IPS DF 6.9 (cell line): ENCODE measurements at regions not wholly inside any gene's neighbourhood (a gene's known extent, or its start where the extent isn't known, plus 50 kb on each side); places are given as distances from the start of the nearest gene placed in this dataset.
"Not testable (repeated sequence)": the region's sequence is repeated elsewhere in the genome, so short reads cannot be mapped to it uniquely, and the experiment has no call there.

Experiments used
- DNase-seq: peaks from one replicate; pipeline ENCODE4 v3.0.0-alpha.2; 2013; ENCODE audit warnings: low read depth, low spot score
- H3K27ac ChIP-seq: one replicate; pipeline ENCODE4 v1.5.1; 2013; ENCODE audit warnings: low read length, control low read depth
- H3K27me3 ChIP-seq: 2 replicates; pipeline ENCODE4 v1.6.1; 2013; ENCODE audit warnings: mild to moderate bottlenecking, low read length; ENCODE audit not compliant: control insufficient read depth, insufficient read depth
- H3K36me3 ChIP-seq: 2 replicates; pipeline ENCODE4 v1.6.1; 2013; ENCODE audit warnings: low read length; ENCODE audit not compliant: control insufficient read depth, insufficient read depth
- H3K4me1 ChIP-seq: 2 replicates; pipeline ENCODE4 v1.6.1; 2013; ENCODE audit warnings: low read length; ENCODE audit not compliant: control insufficient read depth, insufficient read depth
- H3K4me3 ChIP-seq: 2 replicates; pipeline ENCODE4 v1.5.1; 2013; ENCODE audit warnings: mild to moderate bottlenecking, low read length
- H3K9me3 ChIP-seq: 2 replicates; pipeline ENCODE4 v1.6.1; 2013; ENCODE audit warnings: low read length, inconsistent platforms; ENCODE audit not compliant: control insufficient read depth, insufficient read depth
- WGBS: extraction: QIAGEN DNeasy Blood & Tissue Kit; methylation state at CpG from one replicate; pipeline ENCODE4 v1.1.7; 2013; ENCODE audit warnings: mixed read lengths, missing lambda C conversion rate; ENCODE audit not compliant: insufficient read length, insufficient coverage; 5-methylcytosine and 5-hydroxymethylcytosine counted together

GRCh38 chr2:167783261-167784083 lies 463.9 kb downstream of the STK39 start:
- no peaks in the 10 kb centered on the region; the same call in 1 of the 2 replicates for H3K4me1 ChIP-seq
- H3K27me3 ChIP-seq, result no peaks in the 10 kb centered on the region
- no peaks in the 10 kb centered on the region for H3K9me3 ChIP-seq
- H3K36me3 ChIP-seq, result no peaks in the 10 kb centered on the region
- H3K4me3 ChIP-seq, result no peak overlapping the region
- WGBS, result no CpG with 5 or more reads among the region's 5 CpGs
- no peak for DNase-seq
- H3K27ac ChIP-seq, result no peak overlapping the region

- H3K4me3 ChIP-seq, H3K27me3 ChIP-seq, H3K36me3 ChIP-seq, H3K4me1 ChIP-seq, H3K27ac ChIP-seq, H3K9me3 ChIP-seq, DNase-seq: not testable (repeated sequence)
- WGBS, result no CpG with 5 or more reads among the region's 8 CpGs
These were observed 465.8 kb downstream of the STK39 start for GRCh38 chr2:167781629-167782028.

- no peak for DNase-seq
These were observed 471.0 kb downstream of the STK39 start for GRCh38 chr2:167776359-167776758.

GRCh38 chr2:167771628-167772027 lies 475.8 kb downstream of the STK39 start:
- no peaks in the 10 kb centered on the region for H3K9me3 ChIP-seq
- H3K4me3 ChIP-seq, result no peak overlapping the region
- no CpG with 5 or more reads among the region's 2 CpGs for WGBS
- H3K4me1 ChIP-seq, result no peaks in the 10 kb centered on the region
- DNase-seq, result no peak
- H3K36me3 ChIP-seq, result no peaks in the 10 kb centered on the region
- no peaks in the 10 kb centered on the region for H3K27me3 ChIP-seq
- no peak overlapping the region for H3K27ac ChIP-seq

More at GRCh38 chr2:167776359-167776758, 471.0 kb downstream of the STK39 start:
- Histone ChIP-seq H3K27ac (no peak overlapping the region), H3K4me3 (no peak overlapping the region), H3K27me3 (no peaks in the 10 kb centered on the region), H3K36me3 (no peaks in the 10 kb centered on the region), H3K4me1 (no peaks in the 10 kb centered on the region), H3K9me3 (no peaks in the 10 kb centered on the region)
- no CpG with 5 or more reads among the region's 10 CpGs for WGBS

- no CpG with 5 or more reads among the region's 1 CpG for WGBS
- Histone ChIP-seq H3K9me3 (no peaks in the 10 kb centered on the region), H3K36me3 (no peaks in the 10 kb centered on the region), H3K27me3 (no peaks in the 10 kb centered on the region), H3K4me3 (no peak overlapping the region), H3K27ac (no peak overlapping the region), H3K4me1 (no peaks in the 10 kb centered on the region)
- no peak for DNase-seq
These were observed 478.4 kb downstream of the STK39 start for GRCh38 chr2:167769020-167769419.

GRCh38 chr2:167767830-167768229 lies 479.6 kb downstream of the STK39 start:
- H3K27me3 ChIP-seq, result no peaks in the 10 kb centered on the region
- no peak overlapping the region for H3K27ac ChIP-seq
- DNase-seq, result no peak
- no peak overlapping the region for H3K4me3 ChIP-seq
- H3K36me3 ChIP-seq, result no peaks in the 10 kb centered on the region
- no peaks in the 10 kb centered on the region for H3K9me3 ChIP-seq
- no peaks in the 10 kb centered on the region for H3K4me1 ChIP-seq

GRCh38 chr2:167764772-167765341 lies 482.5 kb downstream of the STK39 start:
- no peak for DNase-seq
- Histone ChIP-seq H3K4me1 (no peaks in the 10 kb centered on the region), H3K27ac (no peak overlapping the region), H3K9me3 (no peaks in the 10 kb centered on the region), H3K36me3 (no peaks in the 10 kb centered on the region), H3K27me3 (no peaks in the 10 kb centered on the region), H3K4me3 (no peak overlapping the region)
- no CpG with 5 or more reads among the region's 9 CpGs for WGBS

GRCh38 chr2:167761465-167762136 lies 485.8 kb downstream of the STK39 start:
- Histone ChIP-seq H3K9me3 (no peaks in the 10 kb centered on the region), H3K4me3 (no peak overlapping the region), H3K27me3 (no peaks in the 10 kb centered on the region), H3K27ac (no peak overlapping the region), H3K36me3 (no peaks in the 10 kb centered on the region), H3K4me1 (peaks cover 4% of the 10 kb centered on the region; the same call in 1 of the 2 replicates)
- DNase-seq, result no peak
- WGBS, result no CpG with 5 or more reads among the region's 3 CpGs

- no peak for DNase-seq
- Histone ChIP-seq H3K4me3 (no peak overlapping the region), H3K4me1 (peaks cover 7% of the 10 kb centered on the region; the same call in 1 of the 2 replicates), H3K27ac (no peak overlapping the region), H3K9me3 (no peaks in the 10 kb centered on the region), H3K36me3 (no peaks in the 10 kb centered on the region), H3K27me3 (no peaks in the 10 kb centered on the region)
- no CpG with 5 or more reads among the region's 3 CpGs for WGBS
These were observed 487.9 kb downstream of the STK39 start for GRCh38 chr2:167759531-167759930.

GRCh38 chr2:167758292-167758691 lies 489.1 kb downstream of the STK39 start:
- H3K36me3 ChIP-seq, result no peaks in the 10 kb centered on the region
- no peak overlapping the region for H3K27ac ChIP-seq
- H3K9me3 ChIP-seq, result no peaks in the 10 kb centered on the region
- peaks cover 7% of the 10 kb centered on the region; the same call in 1 of the 2 replicates for H3K4me1 ChIP-seq
- no peak overlapping the region for H3K4me3 ChIP-seq
- DNase-seq, result no peak
- no peaks in the 10 kb centered on the region for H3K27me3 ChIP-seq
- WGBS, result no CpG with 5 or more reads among the region's 6 CpGs
